Colonic mucosa (tissue), 4 donors: ENCODE measurements at regions not wholly inside any gene's neighbourhood (a gene's known extent, or its start where the extent isn't known, plus 50 kb on each side); places are given as distances from the start of the nearest gene placed in this dataset.
"Not testable (repeated sequence)": the region's sequence is repeated elsewhere in the genome, so short reads cannot be mapped to it uniquely, and the experiment has no call there.

ENCODE experiments used
- DNase-seq: peaks from one replicate; pipeline ENCODE4 v3.0.0-alpha.2; 2020
- H3K27ac ChIP-seq: fragments of 200-600 bp; one replicate; pipeline ENCODE4 v1.8.0; 2021
- H3K27me3 ChIP-seq: fragments of 200-600 bp; one replicate; pipeline ENCODE4 v1.8.0; 2021
- H3K36me3 ChIP-seq: fragments of 200-600 bp; one replicate; pipeline ENCODE4 v1.8.0; 2021
- H3K4me1 ChIP-seq: fragments of 200-600 bp; one replicate; pipeline ENCODE4 v1.8.0; 2021; ENCODE audit warnings: mild to moderate bottlenecking
- H3K4me3 ChIP-seq: fragments of 200-600 bp; one replicate; pipeline ENCODE4 v1.8.0; 2021
- H3K9ac ChIP-seq, 2 donors: one replicate each; pipeline ENCODE4 v1.7.0; 2013; ENCODE audit warnings: control low read depth in 2 of 2, low read depth in 2 of 2, low read length in 2 of 2
- H3K9me3 ChIP-seq: fragments of 200-600 bp; one replicate; pipeline ENCODE4 v1.8.0; 2021
- intact Hi-C: fragments of 100-400 bp; cut with DNase I; formaldehyde crosslinking; loops from one replicate; pipeline ENCODE4 v1.14.1; 2022
- TF ChIP-seq, protein P1 (sequence below): fragments of 200-600 bp; IDR thresholded peaks from one replicate; pipeline ENCODE4 v1.8.0; 2022; ENCODE audit warnings: antibody characterized with exemption, mild to moderate bottlenecking
- donor health status: healthy.
- donor health status: DM: no; HTN: no; CAD: no.
- donor health status: DM: no; HTN: no; CAD: no.

DNA sequence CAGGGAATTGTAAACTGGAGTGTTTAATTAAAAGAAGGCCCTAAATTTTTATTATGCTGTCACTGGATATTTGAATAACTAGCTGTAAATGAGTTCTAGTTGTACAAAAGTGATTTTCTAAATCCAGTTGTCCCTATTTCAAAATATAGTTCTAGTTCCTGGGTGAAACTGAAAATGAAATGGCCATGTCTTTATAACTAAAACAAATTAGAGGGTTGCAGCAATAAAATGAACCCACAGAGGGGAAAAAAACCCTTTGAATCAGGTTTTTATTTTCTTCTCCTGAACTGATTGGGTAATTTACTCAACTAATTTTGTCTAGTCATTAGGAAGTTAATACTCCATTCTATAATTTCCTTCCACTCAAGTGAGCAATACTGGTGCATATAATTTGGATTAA lies 55.6 kb upstream of the MAP4K3 start:
- Histone ChIP-seq H3K4me3 (no peak overlapping the region), H3K27me3 (no peaks in the 10 kb centered on the region), H3K27ac (peak overlapping the region; percentile 3), H3K36me3 (no peaks in the 10 kb centered on the region), H3K4me1 (no peaks in the 10 kb centered on the region), H3K9me3 (no peaks in the 10 kb centered on the region), H3K9ac (no peak overlapping the region)
- no peak for DNase-seq
- TF ChIP-seq, protein P1, sequence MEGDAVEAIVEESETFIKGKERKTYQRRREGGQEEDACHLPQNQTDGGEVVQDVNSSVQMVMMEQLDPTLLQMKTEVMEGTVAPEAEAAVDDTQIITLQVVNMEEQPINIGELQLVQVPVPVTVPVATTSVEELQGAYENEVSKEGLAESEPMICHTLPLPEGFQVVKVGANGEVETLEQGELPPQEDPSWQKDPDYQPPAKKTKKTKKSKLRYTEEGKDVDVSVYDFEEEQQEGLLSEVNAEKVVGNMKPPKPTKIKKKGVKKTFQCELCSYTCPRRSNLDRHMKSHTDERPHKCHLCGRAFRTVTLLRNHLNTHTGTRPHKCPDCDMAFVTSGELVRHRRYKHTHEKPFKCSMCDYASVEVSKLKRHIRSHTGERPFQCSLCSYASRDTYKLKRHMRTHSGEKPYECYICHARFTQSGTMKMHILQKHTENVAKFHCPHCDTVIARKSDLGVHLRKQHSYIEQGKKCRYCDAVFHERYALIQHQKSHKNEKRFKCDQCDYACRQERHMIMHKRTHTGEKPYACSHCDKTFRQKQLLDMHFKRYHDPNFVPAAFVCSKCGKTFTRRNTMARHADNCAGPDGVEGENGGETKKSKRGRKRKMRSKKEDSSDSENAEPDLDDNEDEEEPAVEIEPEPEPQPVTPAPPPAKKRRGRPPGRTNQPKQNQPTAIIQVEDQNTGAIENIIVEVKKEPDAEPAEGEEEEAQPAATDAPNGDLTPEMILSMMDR: no peak
- intact Hi-C loops: no loop called here

DNA sequence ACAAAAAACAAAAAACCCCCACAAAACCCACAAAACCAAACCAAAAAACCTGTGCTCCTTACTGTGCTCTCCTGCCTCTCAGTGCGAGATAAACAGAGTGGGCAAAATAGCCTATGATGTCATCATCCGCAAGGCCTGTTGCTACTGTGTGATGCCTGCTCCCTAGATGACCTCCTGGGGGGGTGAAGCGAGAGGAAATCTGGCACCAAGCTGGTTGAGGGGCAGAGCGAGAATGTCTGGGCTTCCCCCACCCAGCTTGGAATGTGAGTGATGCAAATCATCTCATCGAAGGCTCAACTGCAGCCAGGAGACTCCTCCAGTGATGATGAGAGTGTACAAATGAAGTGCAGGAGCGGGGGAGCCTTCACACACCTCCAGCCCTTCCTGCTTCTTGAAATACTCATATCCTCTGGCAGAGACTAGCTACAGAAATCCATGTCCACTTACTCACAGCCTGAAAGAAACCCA lies 57.7 kb upstream of the MAP4K3 start:
- H3K4me1 ChIP-seq: no peaks in the 10 kb centered on the region
- no peaks in the 10 kb centered on the region for H3K27me3 ChIP-seq
- no peak for DNase-seq
- H3K9ac ChIP-seq: no peak overlapping the region
- no peak overlapping the region for H3K4me3 ChIP-seq
- no peaks in the 10 kb centered on the region for H3K9me3 ChIP-seq
- no peak overlapping the region for H3K27ac ChIP-seq
- intact Hi-C loops: no loop called here
- no peaks in the 10 kb centered on the region for H3K36me3 ChIP-seq
- TF ChIP-seq, protein P1: no peak

DNA sequence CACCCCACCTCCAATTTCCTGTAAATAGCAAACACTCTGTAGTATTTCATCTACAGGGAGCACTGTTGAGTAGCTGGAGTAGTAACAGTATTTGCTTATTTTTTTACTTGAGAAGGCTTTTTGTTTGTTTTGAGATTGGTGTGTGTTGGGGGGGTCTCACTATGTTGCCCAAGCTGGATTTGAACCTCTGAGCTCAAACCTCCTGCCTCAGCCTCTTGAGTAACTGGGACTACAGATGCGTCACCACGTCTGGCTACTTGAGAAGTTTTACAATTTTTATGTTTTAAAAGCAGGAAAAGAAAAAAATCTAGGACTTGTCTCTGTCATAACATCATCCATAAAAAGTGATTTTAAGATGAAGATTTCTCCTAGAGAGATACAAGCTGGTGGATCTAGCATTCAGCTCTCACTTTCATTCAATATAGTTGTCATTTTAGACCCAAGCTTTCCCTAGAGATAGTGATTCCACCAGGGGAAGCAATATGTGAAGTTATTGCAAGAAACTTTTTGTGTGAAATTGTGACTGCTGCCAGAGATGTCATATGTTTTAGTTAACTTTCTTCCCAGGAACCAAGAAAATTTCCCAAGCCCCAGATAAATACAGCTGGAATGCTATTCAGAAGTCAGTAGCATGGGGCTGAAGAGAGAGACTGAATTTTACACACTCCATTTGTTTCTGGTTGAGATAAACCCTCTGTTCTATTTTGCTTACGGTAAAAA lies 60.2 kb upstream of the MAP4K3 start:
- Histone ChIP-seq H3K36me3 (no peaks in the 10 kb centered on the region), H3K4me3 (no peak overlapping the region), H3K9ac (no peak overlapping the region), H3K27ac (no peak overlapping the region), H3K9me3 (no peaks in the 10 kb centered on the region), H3K27me3 (no peaks in the 10 kb centered on the region), H3K4me1 (no peaks in the 10 kb centered on the region)
- no peak for DNase-seq
- TF ChIP-seq, protein P1: no peak
- intact Hi-C loops: no loop called here

DNA sequence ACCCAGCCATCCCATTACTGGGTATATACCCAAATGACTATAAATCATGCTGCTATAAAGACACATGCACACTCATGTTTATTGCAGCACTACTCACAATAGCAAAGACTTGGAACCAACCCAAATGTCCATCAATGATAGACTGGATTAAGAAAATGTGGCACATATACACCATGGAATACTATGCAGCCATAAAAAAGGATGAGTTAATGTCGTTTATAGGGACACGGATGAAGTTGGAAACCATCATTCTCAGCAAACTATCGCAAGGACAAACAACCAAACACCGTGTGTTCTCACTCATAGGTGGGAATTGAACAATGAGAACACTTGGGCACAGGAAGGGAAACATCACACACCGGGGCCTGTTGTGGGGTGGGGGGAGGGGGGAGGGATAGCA lies 61.1 kb upstream of the MAP4K3 start:
- H3K9me3 ChIP-seq, H3K9ac ChIP-seq, H3K27me3 ChIP-seq, DNase-seq, H3K4me3 ChIP-seq, H3K4me1 ChIP-seq, H3K27ac ChIP-seq, intact Hi-C loops, H3K36me3 ChIP-seq: not testable (repeated sequence)

DNA sequence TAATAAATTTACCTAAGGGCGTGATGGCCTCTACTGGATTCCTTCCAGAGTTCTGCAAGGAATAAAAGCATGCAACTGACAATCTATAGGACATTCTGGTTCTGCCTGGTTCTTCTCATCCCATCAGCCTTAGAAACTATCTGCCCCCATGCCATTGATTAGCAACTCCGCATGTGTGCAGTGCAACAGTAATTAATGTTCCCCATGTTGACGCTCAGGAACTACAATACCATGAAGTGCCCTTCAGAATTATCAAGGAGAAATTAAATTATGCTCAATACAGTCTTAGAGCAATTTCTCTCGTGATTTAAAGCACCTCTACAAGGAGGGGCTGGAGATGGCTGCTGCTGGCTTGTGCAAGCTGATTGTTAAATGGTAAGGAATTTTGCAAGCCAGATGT lies 61.7 kb upstream of the MAP4K3 start:
- Histone ChIP-seq H3K36me3 (no peaks in the 10 kb centered on the region), H3K4me1 (no peaks in the 10 kb centered on the region), H3K4me3 (no peak overlapping the region), H3K9me3 (no peaks in the 10 kb centered on the region), H3K27me3 (no peaks in the 10 kb centered on the region), H3K9ac (no peak overlapping the region), H3K27ac (no peak overlapping the region)
- TF ChIP-seq, protein P1: no peak
- intact Hi-C loops: no loop called here
- DNase-seq: no peak

DNA sequence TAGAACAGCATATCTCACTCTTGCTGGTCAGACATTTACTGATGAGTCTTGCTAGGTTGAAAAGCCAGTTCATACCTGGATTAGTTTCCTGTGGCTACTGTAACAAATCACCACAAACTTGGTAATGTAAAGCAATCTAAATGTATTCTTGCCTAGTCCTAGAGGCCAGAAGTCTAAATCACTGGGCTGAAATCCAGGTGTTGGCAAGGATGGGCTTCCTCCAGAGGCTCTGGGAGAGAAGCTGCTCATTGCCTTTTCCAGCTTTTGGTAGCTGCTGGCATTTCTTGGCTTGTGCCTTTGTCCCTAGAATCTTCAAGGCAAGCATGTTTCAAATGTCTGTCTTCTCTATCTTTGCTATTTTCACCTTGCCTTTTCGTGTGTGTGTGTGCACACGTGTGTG lies 62.3 kb upstream of the MAP4K3 start:
- Histone ChIP-seq H3K9ac (no peak overlapping the region), H3K27ac (no peak overlapping the region), H3K36me3 (no peaks in the 10 kb centered on the region), H3K4me1 (no peaks in the 10 kb centered on the region), H3K9me3 (no peaks in the 10 kb centered on the region), H3K27me3 (no peaks in the 10 kb centered on the region), H3K4me3 (no peak overlapping the region)
- TF ChIP-seq, protein P1: no peak
- intact Hi-C loops: no loop called here
- no peak for DNase-seq
